GM13977 (cell line): ENCODE measurements at regions not wholly inside any gene's neighbourhood (a gene's known extent, or its start where the extent isn't known, plus 50 kb on each side); places are given as distances from the start of the nearest gene placed in this dataset.

Experiments used
- DNase-seq: peaks from one replicate; pipeline ENCODE4 v3.0.0; 2012; ENCODE audit warnings: low spot score
- in situ Hi-C: fragments of 300-500 bp; cut with MboI; formaldehyde crosslinking; loops from one replicate; pipeline ENCODE4 v1.12.0; 2022; ENCODE audit warnings: low sequenced_read_pairs, low pct_unique_long_range_greater_than_20kb, mixed read lengths, inconsistent platforms; ENCODE audit not compliant: unreplicated experiment
- TF ChIP-seq, protein P1 (sequence below): IDR thresholded peaks from 2 replicates; pipeline ENCODE4 v1.5.1; 2012; ENCODE audit warnings: mild to moderate bottlenecking, control low read depth; ENCODE audit not compliant: insufficient read depth; ENCODE audit errors: extremely low read depth, missing control alignments

- DNase-seq, result no peak
- TF ChIP-seq, protein P1, sequence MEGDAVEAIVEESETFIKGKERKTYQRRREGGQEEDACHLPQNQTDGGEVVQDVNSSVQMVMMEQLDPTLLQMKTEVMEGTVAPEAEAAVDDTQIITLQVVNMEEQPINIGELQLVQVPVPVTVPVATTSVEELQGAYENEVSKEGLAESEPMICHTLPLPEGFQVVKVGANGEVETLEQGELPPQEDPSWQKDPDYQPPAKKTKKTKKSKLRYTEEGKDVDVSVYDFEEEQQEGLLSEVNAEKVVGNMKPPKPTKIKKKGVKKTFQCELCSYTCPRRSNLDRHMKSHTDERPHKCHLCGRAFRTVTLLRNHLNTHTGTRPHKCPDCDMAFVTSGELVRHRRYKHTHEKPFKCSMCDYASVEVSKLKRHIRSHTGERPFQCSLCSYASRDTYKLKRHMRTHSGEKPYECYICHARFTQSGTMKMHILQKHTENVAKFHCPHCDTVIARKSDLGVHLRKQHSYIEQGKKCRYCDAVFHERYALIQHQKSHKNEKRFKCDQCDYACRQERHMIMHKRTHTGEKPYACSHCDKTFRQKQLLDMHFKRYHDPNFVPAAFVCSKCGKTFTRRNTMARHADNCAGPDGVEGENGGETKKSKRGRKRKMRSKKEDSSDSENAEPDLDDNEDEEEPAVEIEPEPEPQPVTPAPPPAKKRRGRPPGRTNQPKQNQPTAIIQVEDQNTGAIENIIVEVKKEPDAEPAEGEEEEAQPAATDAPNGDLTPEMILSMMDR, result no peak
- in situ Hi-C loops, result no loop called here
Observed at GRCh38 chr2:58920001-58920400, 678.9 kb upstream of the FANCL start.

DNA sequence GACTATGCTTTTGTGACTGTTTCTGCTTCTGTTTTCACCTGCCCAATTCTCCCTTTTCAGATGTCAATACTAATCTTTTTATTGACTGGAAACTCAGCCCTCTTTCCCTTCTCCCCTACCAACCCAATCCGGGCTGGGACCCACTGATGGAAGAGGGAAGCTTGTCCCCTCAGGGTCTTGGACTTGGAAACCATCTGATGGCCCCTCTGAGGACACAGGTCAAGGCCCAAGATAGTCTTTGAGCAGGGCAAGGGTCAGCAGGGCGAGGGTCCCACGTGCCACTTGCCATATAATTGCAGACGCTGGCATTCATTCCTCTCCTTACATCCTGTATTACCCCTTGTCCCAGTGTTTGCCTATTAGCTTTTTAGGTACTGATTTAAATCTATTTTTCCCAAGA lies 678.2 kb upstream of the FANCL start:
- TF ChIP-seq, protein P1, result no peak
- in situ Hi-C loops, result no loop called here
- DNase-seq, result no peak

DNA sequence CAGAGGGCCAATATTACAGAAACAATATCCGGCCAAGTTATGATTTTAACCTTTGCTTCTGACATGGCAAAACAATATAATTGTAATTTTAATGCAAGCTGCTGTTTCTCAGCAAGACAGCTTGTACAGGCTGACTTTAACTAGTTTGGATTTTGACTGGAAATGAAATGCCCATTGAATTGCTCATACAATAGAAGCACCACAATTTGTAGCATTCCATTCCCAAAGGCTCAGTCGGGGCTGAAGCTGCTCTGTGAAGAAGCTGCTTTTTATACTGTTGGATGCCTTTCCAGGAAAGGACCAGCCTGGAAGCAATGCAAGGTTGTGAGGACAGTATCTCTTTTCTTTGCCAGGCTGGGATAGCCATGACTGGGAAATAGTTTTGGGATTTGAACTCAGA lies 677.0 kb upstream of the FANCL start:
- in situ Hi-C loops, result no loop called here
- DNase-seq, result no peak
- TF ChIP-seq, protein P1, result no peak

DNA sequence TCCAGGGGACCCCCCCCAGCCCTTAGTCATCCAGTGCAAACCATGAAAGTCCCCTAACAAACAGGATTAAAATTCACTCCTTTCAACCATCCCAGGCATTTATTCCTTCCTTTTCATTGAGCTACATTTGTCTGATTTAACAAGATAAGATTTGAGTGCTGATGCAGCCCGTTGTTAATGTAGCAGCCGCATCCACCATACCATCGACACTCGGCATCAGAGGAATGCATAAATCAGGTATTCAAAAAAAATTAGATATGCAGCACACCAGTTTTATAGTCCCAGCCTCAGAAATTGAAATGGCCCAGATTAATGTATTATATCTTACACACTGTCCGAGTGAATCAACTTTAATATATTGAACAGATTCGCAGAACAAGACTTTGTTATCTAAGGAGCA lies 676.5 kb upstream of the FANCL start:
- no peak for DNase-seq
- TF ChIP-seq, protein P1, result no peak
- in situ Hi-C loops, result no loop called here

- in situ Hi-C loops, result no loop called here
Observed at GRCh38 chr2:58916063-58916462, 674.9 kb upstream of the FANCL start.

GRCh38 chr2:58914733-58915505 lies 673.8 kb upstream of the FANCL start:
- no peak for DNase-seq
- in situ Hi-C loops, result no loop called here
- TF ChIP-seq, protein P1, result no peak

More at GRCh38 chr2:58916063-58916462, 674.9 kb upstream of the FANCL start:
- TF ChIP-seq, protein P1, result no peak
- DNase-seq, result no peak
